Loucy (cell line): ENCODE measurements at regions not wholly inside any gene's neighbourhood (a gene's known extent, or its start where the extent isn't known, plus 50 kb on each side); places are given as distances from the start of the nearest gene placed in this dataset.

Experiments used
- CTCF ChIP-seq: fragments of 200-600 bp; sonication (generic); conservative IDR thresholded peaks from 2 replicates; pipeline ENCODE4 v1.5.1; 2014; ENCODE audit warnings: mild to moderate bottlenecking, antibody characterized with exemption, low read length
- EZH2phosphoT487 ChIP-seq: fragments of 200-600 bp; IDR thresholded peaks from 2 replicates; pipeline ENCODE4 v1.6.1; 2018; ENCODE audit warnings: antibody characterized with exemption, mild to moderate bottlenecking, moderate library complexity, borderline replicate concordance

- TF ChIP-seq CTCF: peak; percentile 83
- no peak for TF ChIP-seq EZH2phosphoT487
Measured at GRCh38 chr17:56679115-56679776, 85.7 kb downstream of the NOG start.
